ENCODE measurements at regions not wholly inside any gene's neighbourhood (a gene's known extent, or its start where the extent isn't known, plus 50 kb on each side); places are given as distances from the start of the nearest gene placed in this dataset.
"Not testable (repeated sequence)": the region's sequence is repeated elsewhere in the genome, so short reads cannot be mapped to it uniquely, and the experiment has no call there.

DNA sequence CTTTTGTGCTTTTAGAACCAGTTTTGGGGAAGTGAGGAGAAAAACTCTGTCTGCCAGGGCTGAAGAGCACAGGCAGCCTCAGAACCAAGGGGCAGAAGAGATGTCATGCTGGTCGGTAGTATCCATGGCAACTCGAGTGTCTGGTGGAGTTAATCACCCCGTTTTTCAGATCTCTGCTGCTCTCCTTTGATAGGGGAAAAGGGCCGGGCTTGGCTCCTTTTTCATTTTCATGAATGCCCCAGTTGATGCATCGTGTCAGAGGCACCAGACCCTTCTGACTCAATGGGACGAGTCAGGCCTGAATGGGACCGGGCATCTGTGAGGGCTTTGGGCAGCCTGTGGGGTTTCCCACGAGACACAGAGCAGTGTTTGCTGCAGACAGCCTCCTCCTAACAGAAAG, 304.6 kb downstream of the ABCC12 start:
- DNase-seq = no peak

DNA sequence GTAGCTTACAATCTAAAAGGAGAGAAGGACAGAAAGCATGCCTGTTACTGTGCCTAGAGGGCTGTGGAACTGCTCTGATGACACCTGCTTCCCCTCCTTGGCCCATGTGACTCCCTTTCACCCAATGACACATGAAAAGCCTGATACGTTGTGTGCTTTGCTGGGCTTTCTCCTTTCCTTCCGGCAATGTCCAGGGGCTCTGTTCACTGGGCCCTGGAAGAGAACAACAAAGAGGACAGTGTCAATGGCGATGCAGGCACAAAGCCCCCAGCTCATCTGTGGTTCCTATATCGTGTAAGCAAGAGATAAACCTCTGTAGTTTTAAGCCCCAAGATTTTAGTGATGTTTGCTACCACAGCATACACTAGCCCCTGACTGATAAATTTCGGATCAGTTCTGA, 306.1 kb downstream of the ABCC12 start:
- no peak for DNase-seq

DNA sequence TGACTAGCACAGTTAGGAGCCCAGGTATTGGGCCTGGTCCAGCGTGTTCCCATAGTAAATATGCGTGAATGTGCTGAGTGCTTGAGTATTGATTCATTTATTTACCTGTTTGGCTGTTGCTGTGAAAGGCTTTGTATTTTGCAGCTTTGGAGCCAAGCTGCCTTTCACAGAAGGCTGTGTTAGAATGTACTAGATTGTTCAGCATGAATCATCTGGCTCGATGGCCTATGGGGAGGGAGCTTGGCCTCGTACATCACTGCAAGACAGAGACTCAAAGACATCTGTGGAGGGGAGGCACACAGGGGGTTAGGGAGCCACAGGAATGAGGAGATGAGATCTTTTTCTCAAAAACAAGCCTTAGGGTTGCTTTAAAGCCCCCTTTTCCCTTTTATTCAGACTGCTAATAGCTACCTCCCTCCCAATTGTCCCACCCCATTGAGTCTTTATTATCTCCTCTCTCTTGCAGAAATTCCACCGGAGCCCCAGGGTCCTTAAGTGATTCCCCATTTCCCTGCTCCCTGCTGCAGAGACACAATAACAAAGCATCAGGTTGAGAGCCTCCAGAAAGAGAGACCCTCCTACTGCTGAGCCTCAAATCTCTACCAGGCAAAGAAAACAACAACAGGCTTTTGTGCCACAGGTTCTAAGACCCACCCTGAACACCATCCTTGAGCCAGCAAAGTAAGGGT, 307.2 kb downstream of the ABCC12 start:
- no peak for DNase-seq

- DNase-seq = no peak
These were observed 308.4 kb downstream of the ABCC12 start for GRCh38 chr16:47847220-47847970.

DNA sequence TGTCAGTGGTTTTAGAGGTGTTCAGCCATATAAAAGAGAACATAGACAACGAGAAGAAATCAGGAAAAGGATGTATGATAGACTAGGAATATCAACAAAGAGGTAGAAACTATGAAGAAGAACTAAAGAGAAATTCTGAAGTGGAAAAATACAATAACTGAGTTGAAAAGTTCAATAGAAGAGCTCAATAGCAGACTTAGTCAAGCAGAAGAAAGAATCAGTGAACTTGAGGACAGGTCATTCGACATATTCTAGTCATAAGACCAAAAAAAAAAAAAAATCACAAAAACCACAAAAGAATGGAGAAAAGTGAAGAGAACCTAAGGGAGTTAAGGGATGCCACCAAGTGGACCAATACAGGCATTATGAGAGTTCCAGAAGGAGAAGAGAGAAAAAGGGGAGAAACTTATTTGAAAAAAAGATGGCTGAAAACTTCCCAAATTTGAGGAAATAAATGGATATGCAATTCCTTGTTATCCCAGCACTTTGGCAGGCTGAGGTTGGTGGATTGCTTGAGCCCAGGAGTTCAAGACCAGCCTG, 321.2 kb downstream of the ABCC12 start:
- DNase-seq = no peak

DNA sequence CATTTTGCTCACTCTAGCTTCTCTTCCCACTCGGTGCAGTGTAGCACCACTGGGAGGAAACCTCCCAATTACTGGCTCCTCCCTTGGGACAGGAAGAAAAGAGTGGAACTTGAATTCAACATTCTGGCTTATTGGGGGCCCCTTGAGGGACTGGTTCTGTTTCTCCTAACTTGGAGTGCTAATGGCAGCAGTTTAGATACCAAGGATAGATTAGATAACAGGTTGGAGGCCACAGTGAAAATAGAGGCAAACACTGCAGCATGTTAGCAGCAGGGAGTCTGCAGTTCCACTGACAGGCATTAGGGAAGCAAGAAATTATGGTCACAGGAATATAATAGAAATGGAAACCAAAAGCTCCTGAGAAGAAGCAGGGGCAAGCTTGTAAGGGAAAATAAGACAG, 322.0 kb downstream of the ABCC12 start:
- DNase-seq = no peak

- no peak for DNase-seq
These were observed 325.8 kb downstream of the ABCC12 start for GRCh38 chr16:47829850-47830600.

GRCh38 chr16:47826070-47826469, 329.7 kb downstream of the ABCC12 start:
- DNase-seq = no peak

DNA sequence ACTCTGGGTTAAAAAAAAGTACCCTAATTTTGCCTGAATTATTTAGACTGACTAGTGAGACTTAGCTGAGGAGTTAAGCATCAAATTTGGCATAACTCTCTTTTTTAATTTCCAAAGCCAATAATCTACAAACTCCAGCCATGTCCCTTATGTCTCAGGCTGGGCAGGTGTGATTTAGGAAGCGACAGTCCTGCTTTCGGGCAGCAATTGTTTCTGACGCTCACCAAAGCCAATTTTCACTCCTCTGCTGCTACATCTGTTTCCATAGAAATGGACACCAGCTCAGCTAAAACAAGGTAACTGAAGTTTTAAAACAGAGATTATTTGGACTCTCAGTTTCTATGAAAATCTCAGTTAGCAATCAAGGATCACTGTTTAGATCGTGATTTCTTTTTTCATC, 338.7 kb downstream of the ABCC12 start:
- no peak for DNase-seq

- DNase-seq = no peak
These were observed 339.3 kb downstream of the ABCC12 start for GRCh38 chr16:47816511-47816910.

GRCh38 chr16:47815655-47816054, 340.1 kb downstream of the ABCC12 start:
- DNase-seq = no peak

DNA sequence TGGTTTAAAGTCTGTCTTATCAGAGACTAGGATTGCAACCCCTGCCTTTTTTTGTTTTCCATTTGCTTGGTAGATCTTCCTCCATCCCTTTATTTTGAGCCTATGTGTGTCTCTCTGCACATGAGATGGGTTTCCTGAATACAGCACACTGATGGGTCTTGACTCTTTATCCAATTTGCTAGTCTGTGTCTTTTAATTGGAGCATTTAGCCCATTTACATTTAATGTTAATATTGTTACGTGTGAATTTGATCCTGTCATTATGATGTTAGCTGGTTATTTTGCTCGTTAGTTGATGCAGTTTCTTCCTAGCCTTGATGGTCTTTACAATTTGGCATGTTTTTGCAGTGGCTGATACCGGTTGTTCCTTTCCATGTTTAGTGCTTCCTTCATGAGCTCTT, 344.0 kb downstream of the ABCC12 start:
- not testable (repeated sequence) for DNase-seq

DNA sequence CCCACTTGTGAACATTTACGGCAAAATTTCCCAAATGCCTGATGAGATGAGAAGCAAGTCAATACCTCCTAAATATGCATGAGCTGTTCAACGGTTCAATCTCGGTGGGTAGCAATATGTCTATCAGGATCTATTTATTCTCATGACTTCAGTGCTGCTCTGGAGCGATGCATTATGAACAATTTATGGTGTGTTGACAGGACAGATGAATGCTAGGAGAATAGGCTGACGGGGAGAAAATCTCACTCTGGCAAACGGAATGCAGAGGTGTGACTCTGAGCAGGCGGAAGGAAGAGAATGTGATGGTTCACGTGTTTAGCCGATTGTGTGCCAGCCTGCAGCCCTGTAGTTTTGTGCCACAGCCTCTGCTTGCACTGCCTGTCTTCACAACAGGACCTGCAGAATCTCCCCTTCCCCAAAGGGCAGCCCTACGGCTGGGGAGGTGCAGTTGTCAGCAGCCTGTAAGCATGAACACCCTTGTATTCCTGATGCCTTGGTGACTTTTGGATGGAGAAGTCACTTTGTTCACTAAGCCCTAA, 345.2 kb downstream of the PHKB start:
- no peak for DNase-seq

DNA sequence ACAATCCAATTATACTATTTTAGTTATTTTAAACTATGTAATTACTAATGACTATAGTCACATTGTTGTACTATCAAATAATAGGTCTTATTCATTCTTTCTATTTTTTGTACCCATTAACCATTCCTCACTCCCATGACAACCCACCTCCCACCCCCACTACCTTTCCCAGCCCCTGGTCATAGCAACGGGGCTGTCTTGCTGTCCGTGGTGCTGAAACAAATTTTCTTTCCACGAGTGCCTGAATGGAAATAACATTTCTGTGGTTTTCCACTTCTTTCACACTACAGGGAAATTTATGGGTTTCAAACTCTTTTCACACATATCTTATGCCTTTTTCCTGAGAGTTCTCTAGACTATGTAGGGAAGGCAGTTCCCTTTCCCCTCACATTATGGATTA, 326.6 kb downstream of the PHKB start:
- DNase-seq = no peak

GRCh38 chr16:47781673-47782072, 320.5 kb downstream of the PHKB start:
- DNase-seq = no peak

GRCh38 chr16:47780213-47780875, 319.2 kb downstream of the PHKB start:
- DNase-seq = no peak

- DNase-seq = peak; percentile 16
These were observed 318.3 kb downstream of the PHKB start for GRCh38 chr16:47779201-47780016.

- no peak for DNase-seq
These were observed 317.1 kb downstream of the PHKB start for GRCh38 chr16:47778106-47778801.

GRCh38 chr16:47777220-47777619, 316.1 kb downstream of the PHKB start:
- DNase-seq = no peak

DNA sequence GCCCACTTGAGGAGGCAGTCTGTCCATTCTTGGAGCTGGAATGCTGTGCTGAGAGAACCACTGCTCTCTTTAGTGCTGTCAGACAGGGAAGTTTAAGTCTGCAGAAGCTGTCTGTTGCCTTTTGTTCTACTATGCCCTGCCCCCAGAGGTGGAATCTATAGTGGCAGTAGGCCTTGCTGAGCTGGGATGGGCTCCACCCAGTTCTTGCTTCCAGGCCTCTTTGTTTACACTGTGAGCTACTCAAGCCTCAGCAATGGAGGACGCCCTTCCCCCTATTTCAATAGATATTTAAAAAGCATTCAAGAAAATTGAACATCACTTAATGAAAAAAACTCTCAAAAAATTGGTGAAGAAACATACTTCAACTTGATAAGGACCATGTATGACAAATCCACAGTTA, 313.5 kb downstream of the PHKB start:
- DNase-seq = no peak

DNA sequence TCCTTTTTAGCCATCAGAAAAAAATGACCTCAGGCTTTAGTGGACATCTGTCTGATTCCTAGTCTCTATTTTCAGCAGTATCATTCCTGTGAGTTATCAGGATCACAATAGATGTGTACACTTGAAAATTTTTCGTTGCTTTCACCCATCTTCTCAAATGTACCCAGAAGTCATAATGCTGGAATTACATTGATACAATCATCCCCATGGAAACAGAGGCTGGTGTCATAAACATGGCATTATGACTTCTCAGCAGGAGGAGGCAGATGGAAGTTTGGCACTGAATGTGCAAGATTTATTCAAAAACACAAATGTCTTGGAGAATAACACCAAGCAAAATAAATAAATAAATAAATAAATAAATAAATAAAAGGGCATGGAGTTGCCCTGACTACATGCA, 292.5 kb downstream of the PHKB start:
- no peak for DNase-seq

Data from CD4-positive, alpha-beta T cell treated with Interleukin-12 subunit alpha and Interleukin-12 subunit beta, for 1 hour (primary cell).